Hepatocyte (in vitro differentiated cells): ENCODE measurements at regions not wholly inside any gene's neighbourhood (a gene's known extent, or its start where the extent isn't known, plus 50 kb on each side); places are given as distances from the start of the nearest gene placed in this dataset.

ENCODE experiments used
- DNase-seq: peaks from one replicate; pipeline ENCODE4 v3.0.0-alpha.2; 2016; ENCODE audit warnings: low spot score
- H2AFZ ChIP-seq: fragments of 200-600 bp; sonication (generic); 2 replicates; pipeline ENCODE4 v1.6.0; 2016; ENCODE audit warnings: antibody characterized with exemption, mild to moderate bottlenecking
- H3K27ac ChIP-seq: fragments of 200-600 bp; sonication (generic); 2 replicates; pipeline ENCODE4 v1.5.1; 2016; ENCODE audit warnings: mild to moderate bottlenecking
- H3K27me3 ChIP-seq: fragments of 200-600 bp; sonication (generic); 2 replicates; pipeline ENCODE4 v1.6.1; 2016
- H3K36me3 ChIP-seq: fragments of 200-600 bp; sonication (generic); replicated peaks from 2 replicates; pipeline ENCODE4 v1.5.1; 2016; ENCODE audit warnings: low read depth; ENCODE audit not compliant: insufficient read depth
- H3K4me1 ChIP-seq: fragments of 200-600 bp; sonication (generic); 2 replicates; pipeline ENCODE4 v1.5.1; 2016; ENCODE audit warnings: mild to moderate bottlenecking, moderate library complexity; ENCODE audit not compliant: insufficient read depth
- H3K4me2 ChIP-seq: fragments of 200-600 bp; sonication (generic); 2 replicates; pipeline ENCODE4 v1.6.0; 2016
- H3K4me3 ChIP-seq: fragments of 200-600 bp; sonication (generic); 2 replicates; pipeline ENCODE4 v1.5.1; 2016; ENCODE audit warnings: mild to moderate bottlenecking
- H3K79me2 ChIP-seq: fragments of 200-600 bp; sonication (generic); 2 replicates; pipeline ENCODE4 v1.6.0; 2017; ENCODE audit warnings: mild to moderate bottlenecking
- H3K9me2 ChIP-seq: fragments of 200-600 bp; sonication (generic); replicated peaks from 2 replicates; pipeline ENCODE4 v1.6.0; 2017; ENCODE audit warnings: mild to moderate bottlenecking; ENCODE audit not compliant: insufficient read depth
- H3K9me3 ChIP-seq: fragments of 200-600 bp; sonication (generic); 2 replicates; pipeline ENCODE4 v1.5.1; 2016; ENCODE audit warnings: low read depth, mild to moderate bottlenecking
- H4K20me1 ChIP-seq: fragments of 200-600 bp; sonication (generic); 2 replicates; pipeline ENCODE4 v1.6.0; 2016; ENCODE audit warnings: mild to moderate bottlenecking; ENCODE audit not compliant: insufficient read depth, poor library complexity, severe bottlenecking
- CTCF ChIP-seq: fragments of 200-600 bp; sonication (generic); IDR thresholded peaks from 2 replicates; pipeline ENCODE4 v1.5.1; 2016; ENCODE audit warnings: antibody characterized with exemption, mild to moderate bottlenecking; ENCODE audit not compliant: poor library complexity
- EZH2 ChIP-seq: fragments of 200-600 bp; sonication (generic); IDR thresholded peaks from 2 replicates; pipeline ENCODE4 v1.6.1; 2016; ENCODE audit warnings: antibody characterized with exemption, mild to moderate bottlenecking, borderline replicate concordance
- EZH2phosphoT487 ChIP-seq: fragments of 200-600 bp; sonication (generic); IDR thresholded peaks from one replicate; pipeline ENCODE4 v1.6.1; 2018; ENCODE audit warnings: antibody characterized with exemption, mild to moderate bottlenecking, low read depth, moderate library complexity; ENCODE audit not compliant: unreplicated experiment, severe bottlenecking
- WGBS: methylation state at CpG from one replicate; pipeline ENCODE4 v1.1.6; 2016; ENCODE audit warnings: low lambda C conversion rate; ENCODE audit errors: missing lambda C conversion rate; 5-methylcytosine and 5-hydroxymethylcytosine counted together

GRCh38 chr7:93004906-93005305, 112.9 kb downstream of the SAMD9 start:
- no peak for DNase-seq
- Histone ChIP-seq H3K4me2 (no peak overlapping the region), H3K9me2 (no peaks in the 10 kb centered on the region), H3K79me2 (no peaks in the 10 kb centered on the region), H3K27me3 (no peaks in the 10 kb centered on the region), H3K27ac (no peak overlapping the region), H3K4me3 (no peak overlapping the region), H3K9me3 (no peaks in the 10 kb centered on the region), H3K36me3 (no peaks in the 10 kb centered on the region), H2AFZ (no peak overlapping the region), H3K4me1 (no peaks in the 10 kb centered on the region), H4K20me1 (no peaks in the 10 kb centered on the region)
- WGBS: 88% methylated on average over 2 of the region's 2 CpGs
- no peak for TF ChIP-seq CTCF
- no peak for TF ChIP-seq EZH2phosphoT487
- TF ChIP-seq EZH2: no peak

GRCh38 chr7:92997719-92998118, 120.1 kb downstream of the SAMD9 start:
- no peaks in the 10 kb centered on the region for H3K9me3 ChIP-seq
- no peak overlapping the region for H3K4me2 ChIP-seq

GRCh38 chr7:92997152-92997551, 120.6 kb downstream of the SAMD9 start:
- WGBS: 67% methylated on average over 2 of the region's 2 CpGs
- Histone ChIP-seq H3K79me2 (no peaks in the 10 kb centered on the region), H3K4me3 (no peak overlapping the region), H3K9me2 (no peaks in the 10 kb centered on the region), H3K27ac (no peak overlapping the region), H3K36me3 (no peaks in the 10 kb centered on the region), H4K20me1 (no peaks in the 10 kb centered on the region), H3K27me3 (peaks cover 3% of the 10 kb centered on the region), H3K4me1 (no peaks in the 10 kb centered on the region), H3K4me2 (no peak overlapping the region), H3K9me3 (no peaks in the 10 kb centered on the region), H2AFZ (no peak overlapping the region)
- DNase-seq: no peak
- TF ChIP-seq CTCF: no peak
- no peak for TF ChIP-seq EZH2phosphoT487
- no peak for TF ChIP-seq EZH2

More at GRCh38 chr7:92997719-92998118, 120.1 kb downstream of the SAMD9 start:
- H3K27ac ChIP-seq: no peak overlapping the region
- no peaks in the 10 kb centered on the region for H3K36me3 ChIP-seq
- H3K4me3 ChIP-seq: no peak overlapping the region
- TF ChIP-seq CTCF (no peak), EZH2 (no peak), EZH2phosphoT487 (no peak)
- no peaks in the 10 kb centered on the region for H4K20me1 ChIP-seq
- no peaks in the 10 kb centered on the region for H3K79me2 ChIP-seq
- H3K4me1 ChIP-seq: no peaks in the 10 kb centered on the region
- no peak overlapping the region for H2AFZ ChIP-seq
- H3K27me3 ChIP-seq: peaks cover 3% of the 10 kb centered on the region
- no peak for DNase-seq
- no peaks in the 10 kb centered on the region for H3K9me2 ChIP-seq

GRCh38 chr7:92994901-92995300, 122.9 kb downstream of the SAMD9 start:
- H3K4me2 ChIP-seq: no peak overlapping the region
- H3K27me3 ChIP-seq: peaks cover 3% of the 10 kb centered on the region
- H3K9me2 ChIP-seq: no peaks in the 10 kb centered on the region
- no peak for DNase-seq
- H2AFZ ChIP-seq: no peak overlapping the region
- 81% methylated on average over 2 of the region's 2 CpGs for WGBS
- no peaks in the 10 kb centered on the region for H3K79me2 ChIP-seq
- TF ChIP-seq EZH2phosphoT487: no peak
- TF ChIP-seq EZH2: no peak
- TF ChIP-seq CTCF: no peak
- no peak overlapping the region for H3K4me3 ChIP-seq
- H4K20me1 ChIP-seq: no peaks in the 10 kb centered on the region
- no peaks in the 10 kb centered on the region for H3K9me3 ChIP-seq
- no peaks in the 10 kb centered on the region for H3K36me3 ChIP-seq
- H3K27ac ChIP-seq: no peak overlapping the region
- no peaks in the 10 kb centered on the region for H3K4me1 ChIP-seq
